Astrocyte (in vitro differentiated cells and primary cell): ENCODE measurements at regions not wholly inside any gene's neighbourhood (a gene's known extent, or its start where the extent isn't known, plus 50 kb on each side); places are given as distances from the start of the nearest gene placed in this dataset.

Experiments used
- DNase-seq: peaks from one replicate; pipeline ENCODE4 v3.0.0-alpha.2; 2010; ENCODE audit warnings: low read depth
- FAIRE-seq: peaks from 2 replicates; lab custom pipeline; 2011; peaks lifted over from hg19 to GRCh38; lab: Jason Lieb, UNC
- H2AFZ ChIP-seq: 2 replicates; pipeline ENCODE4 v1.6.0; 2012; ENCODE audit warnings: low read depth, low read length, inconsistent platforms
- H3K27ac ChIP-seq: 2 replicates; pipeline ENCODE4 v1.5.1; 2011; ENCODE audit warnings: low read depth, low read length, inconsistent platforms
- H3K27me3 ChIP-seq: 2 replicates; pipeline ENCODE4 v1.6.0; 2011; ENCODE audit warnings: low read length, inconsistent platforms; ENCODE audit not compliant: insufficient read depth
- H3K36me3 ChIP-seq: 2 replicates; pipeline ENCODE4 v1.5.1; 2011; ENCODE audit warnings: low read length, inconsistent platforms; ENCODE audit not compliant: insufficient read depth
- H3K4me1 ChIP-seq: 2 replicates; pipeline ENCODE4 v1.5.1; 2011; ENCODE audit warnings: low read length, inconsistent platforms; ENCODE audit not compliant: insufficient read depth
- H3K4me2 ChIP-seq: 2 replicates; pipeline ENCODE4 v1.6.0; 2012; ENCODE audit warnings: low read length, inconsistent platforms
- H3K4me3 ChIP-seq: 2 replicates; pipeline ENCODE4 v1.5.1; 2011; ENCODE audit warnings: low read depth, mild to moderate bottlenecking, low read length, inconsistent platforms; ENCODE audit not compliant: insufficient read depth
- H3K79me2 ChIP-seq: 2 replicates; pipeline ENCODE4 v1.6.0; 2012; ENCODE audit warnings: mild to moderate bottlenecking, low read length, inconsistent platforms; ENCODE audit not compliant: insufficient read depth
- H3K9ac ChIP-seq: 2 replicates; pipeline ENCODE4 v1.6.0; 2012; ENCODE audit warnings: mild to moderate bottlenecking, low read length, inconsistent platforms
- H3K9me3 ChIP-seq: 2 replicates; pipeline ENCODE4 v1.5.1; 2012; ENCODE audit warnings: low read depth, mild to moderate bottlenecking, low read length, inconsistent platforms; ENCODE audit not compliant: insufficient read depth
- H4K20me1 ChIP-seq: 2 replicates; pipeline ENCODE4 v1.6.0; 2012; ENCODE audit warnings: low read length, inconsistent platforms; ENCODE audit not compliant: insufficient read depth
- H3K27ac Mint-ChIP-seq: one replicate; pipeline ENCODE4 v1.8.0; 2021; ENCODE audit warnings: mild to moderate bottlenecking, mixed read lengths; ENCODE audit not compliant: unreplicated experiment
- H3K27me3 Mint-ChIP-seq: one replicate; pipeline ENCODE4 v1.8.0; 2021; ENCODE audit warnings: low read depth, mixed read lengths; ENCODE audit not compliant: unreplicated experiment
- H3K36me3 Mint-ChIP-seq: one replicate; pipeline ENCODE4 v1.8.0; 2021; ENCODE audit warnings: low read depth, mixed read lengths; ENCODE audit not compliant: unreplicated experiment
- H3K4me1 Mint-ChIP-seq: one replicate; pipeline ENCODE4 v1.8.0; 2021; ENCODE audit warnings: low read depth, mixed read lengths; ENCODE audit not compliant: unreplicated experiment
- H3K4me3 Mint-ChIP-seq: one replicate; pipeline ENCODE4 v1.8.0; 2021; ENCODE audit warnings: mild to moderate bottlenecking, moderate library complexity, mixed read lengths; ENCODE audit not compliant: unreplicated experiment
- H3K9me3 Mint-ChIP-seq: one replicate; pipeline ENCODE4 v1.8.0; 2021; ENCODE audit warnings: mild to moderate bottlenecking, mixed read lengths; ENCODE audit not compliant: unreplicated experiment
- CTCF ChIP-seq: IDR thresholded peaks from 2 replicates; pipeline ENCODE4 v1.5.1; 2011; ENCODE audit warnings: low read depth, mild to moderate bottlenecking, inconsistent platforms, low read length, moderate library complexity; ENCODE audit not compliant: insufficient read depth
- EZH2 ChIP-seq: IDR thresholded peaks from 2 replicates; pipeline ENCODE4 v1.6.1; 2012; ENCODE audit warnings: mild to moderate bottlenecking, low read length, inconsistent platforms; ENCODE audit not compliant: insufficient read depth

DNA sequence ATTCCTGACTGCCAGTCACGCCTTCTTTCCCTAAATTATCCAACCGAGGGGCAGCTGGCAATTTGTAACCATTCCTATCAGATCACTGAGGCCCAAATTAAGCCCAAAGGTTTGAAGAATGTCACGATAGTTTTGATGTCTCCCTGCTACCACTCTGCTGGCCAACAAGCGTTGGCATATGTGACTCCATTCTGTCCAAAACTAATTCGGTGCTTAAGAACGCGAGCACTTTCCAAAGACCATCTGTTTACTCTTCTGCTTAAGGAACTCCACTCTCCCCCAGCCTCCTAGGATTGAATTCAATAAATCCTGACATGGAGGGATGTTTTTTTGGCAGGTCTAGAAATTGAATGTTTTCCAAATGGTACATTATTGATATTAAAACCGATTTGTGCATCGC lies 131.5 kb upstream of the CTBP2 start:
- no peak overlapping the region for H3K27ac Mint-ChIP-seq
- no peaks in the 10 kb centered on the region for H3K4me1 ChIP-seq
- no peak overlapping the region for H3K27ac ChIP-seq
- peaks cover 9% of the 10 kb centered on the region for H3K9me3 Mint-ChIP-seq
- peaks cover 1% of the 10 kb centered on the region for H3K36me3 Mint-ChIP-seq
- no peak overlapping the region for H3K9ac ChIP-seq
- no peak overlapping the region for H3K4me2 ChIP-seq
- H3K4me3 ChIP-seq: no peak overlapping the region
- no peak overlapping the region for H3K4me3 Mint-ChIP-seq
- H3K9me3 ChIP-seq: no peaks in the 10 kb centered on the region
- no peak overlapping the region for H2AFZ ChIP-seq
- no peaks in the 10 kb centered on the region for H3K79me2 ChIP-seq
- no peaks in the 10 kb centered on the region for H3K36me3 ChIP-seq
- no peaks in the 10 kb centered on the region for H3K27me3 ChIP-seq
- no peaks in the 10 kb centered on the region for H3K4me1 Mint-ChIP-seq
- no peaks in the 10 kb centered on the region for H4K20me1 ChIP-seq
- FAIRE-seq: no peak
- no peak for TF ChIP-seq CTCF
- no peak for TF ChIP-seq EZH2
- peaks cover 15% of the 10 kb centered on the region for H3K27me3 Mint-ChIP-seq
- DNase-seq: no peak

- Histone ChIP-seq H3K9ac (no peak overlapping the region), H2AFZ (no peak overlapping the region), H3K4me1 (no peaks in the 10 kb centered on the region), H3K4me3 (no peak overlapping the region), H4K20me1 (no peaks in the 10 kb centered on the region), H3K36me3 (no peaks in the 10 kb centered on the region), H3K27me3 (no peaks in the 10 kb centered on the region), H3K4me2 (no peak overlapping the region), H3K9me3 (no peaks in the 10 kb centered on the region), H3K27ac (no peak overlapping the region), H3K79me2 (no peaks in the 10 kb centered on the region)
- Mint-ChIP-seq H3K36me3 (peaks cover 1% of the 10 kb centered on the region), H3K9me3 (peaks cover 10% of the 10 kb centered on the region), H3K4me1 (peaks cover 3% of the 10 kb centered on the region), H3K27ac (no peak overlapping the region), H3K4me3 (no peak overlapping the region), H3K27me3 (peaks cover 9% of the 10 kb centered on the region)
- DNase-seq (no peak), FAIRE-seq (no peak)
- TF ChIP-seq EZH2: no peak
- no peak for TF ChIP-seq CTCF
These were observed 129.1 kb upstream of the CTBP2 start for GRCh38 chr10:125289461-125289860.

GRCh38 chr10:125284875-125285597 lies 124.7 kb upstream of the CTBP2 start:
- H3K4me1 ChIP-seq: no peaks in the 10 kb centered on the region
- H3K79me2 ChIP-seq: no peaks in the 10 kb centered on the region
- Mint-ChIP-seq H3K36me3 (peaks cover 1% of the 10 kb centered on the region), H3K4me1 (peaks cover 3% of the 10 kb centered on the region), H3K4me3 (no peak overlapping the region), H3K9me3 (peaks cover 9% of the 10 kb centered on the region), H3K27ac (no peak overlapping the region), H3K27me3 (peaks cover 18% of the 10 kb centered on the region)
- no peak overlapping the region for H3K4me2 ChIP-seq
- H3K9me3 ChIP-seq: no peaks in the 10 kb centered on the region
- no peak overlapping the region for H2AFZ ChIP-seq
- peaks cover 2% of the 10 kb centered on the region for H3K27me3 ChIP-seq
- FAIRE-seq (no peak), DNase-seq (no peak)
- H3K9ac ChIP-seq: no peak overlapping the region
- no peak overlapping the region for H3K4me3 ChIP-seq
- H3K27ac ChIP-seq: no peak overlapping the region
- H4K20me1 ChIP-seq: no peaks in the 10 kb centered on the region
- TF ChIP-seq EZH2: no peak
- no peak for TF ChIP-seq CTCF
- H3K36me3 ChIP-seq: no peaks in the 10 kb centered on the region
